GM18499 (cell line): ENCODE measurements at regions not wholly inside any gene's neighbourhood (a gene's known extent, or its start where the extent isn't known, plus 50 kb on each side); places are given as distances from the start of the nearest gene placed in this dataset.

ENCODE experiments used
- ATAC-seq: cut with Tn5 transposase; IDR thresholded peaks from one replicate; pipeline ENCODE4 v1.9.1; 2021; ENCODE audit warnings: moderate number of reproducible peaks; ENCODE audit not compliant: insufficient read depth, unreplicated experiment

DNA sequence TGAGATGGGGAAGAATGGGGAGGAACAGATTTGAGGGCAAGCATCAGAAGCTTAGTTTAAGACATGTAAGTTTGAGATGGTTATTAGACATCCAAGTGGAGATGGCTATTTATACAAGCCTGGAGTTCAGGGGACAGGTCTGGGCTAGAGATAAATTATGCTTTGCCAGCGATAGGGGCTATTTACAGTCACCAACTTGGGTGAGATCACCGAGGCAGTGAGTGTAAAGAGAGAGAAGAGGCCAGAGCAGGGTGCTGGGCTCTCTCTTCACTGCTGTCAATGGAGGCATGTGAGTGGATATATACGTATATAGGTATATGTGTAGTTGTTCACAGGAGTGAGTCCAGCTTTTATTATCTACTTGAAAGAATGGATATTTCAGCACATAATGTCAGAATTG lies 81.0 kb downstream of the QPCT start:
- no peak for ATAC-seq

GRCh38 chr2:37427241-37427640 lies 82.8 kb downstream of the QPCT start:
- ATAC-seq: no peak

GRCh38 chr2:37436323-37436722 lies 91.9 kb downstream of the QPCT start:
- no peak for ATAC-seq

DNA sequence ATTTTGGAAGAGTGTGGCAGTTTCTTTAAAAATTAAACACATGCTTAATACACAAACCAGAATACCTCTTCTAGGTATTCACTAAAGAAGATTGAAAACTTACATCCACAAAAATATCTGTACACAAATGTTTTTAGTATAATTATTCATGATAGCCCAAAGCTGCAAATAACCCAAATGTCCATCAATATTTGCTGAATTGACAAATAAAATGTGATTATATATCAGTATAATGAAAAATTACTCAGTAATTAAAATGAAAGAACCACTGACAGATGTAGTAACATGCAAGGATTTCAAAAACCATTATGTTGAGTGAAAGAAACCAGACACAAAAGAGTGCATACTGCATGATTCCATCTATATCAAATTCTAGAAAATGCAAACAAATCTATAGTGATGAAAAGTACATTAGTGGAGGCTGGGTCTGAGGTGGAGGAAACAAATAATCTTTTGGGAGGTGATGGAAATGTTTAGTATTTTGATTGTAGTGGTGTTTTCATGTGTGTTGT lies 94.8 kb downstream of the QPCT start:
- ATAC-seq: no peak

- ATAC-seq: no peak
These were observed 96.6 kb downstream of the QPCT start for GRCh38 chr2:37441055-37441454.

GRCh38 chr2:37443082-37443481 lies 98.7 kb downstream of the QPCT start:
- ATAC-seq: no peak

DNA sequence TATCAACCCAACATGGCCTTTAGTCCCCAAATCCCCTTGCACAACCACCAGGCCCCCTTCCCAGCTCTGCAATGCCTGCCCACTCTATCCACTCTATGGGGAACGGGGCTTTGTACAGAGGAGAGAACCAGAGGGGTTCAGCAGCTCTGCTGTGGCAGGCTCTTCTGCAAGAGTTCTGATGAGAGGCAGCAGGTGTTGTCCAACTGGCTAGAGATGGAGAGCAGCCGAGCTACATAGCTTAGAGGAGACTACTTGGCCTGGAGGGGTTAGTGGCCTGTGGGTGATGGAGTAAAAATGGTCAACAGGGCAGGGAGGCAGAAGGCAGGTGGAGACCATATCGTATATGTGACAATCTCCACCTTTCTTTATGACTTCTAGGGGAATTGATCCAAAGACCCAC lies 103.0 kb downstream of the QPCT start:
- no peak for ATAC-seq

GRCh38 chr2:37448342-37449120 lies 104.1 kb downstream of the QPCT start:
- ATAC-seq: no peak

- ATAC-seq: no peak
These were observed 105.4 kb downstream of the QPCT start for GRCh38 chr2:37449761-37450296.

- ATAC-seq: no peak
These were observed 108.6 kb downstream of the QPCT start for GRCh38 chr2:37453027-37453426.

DNA sequence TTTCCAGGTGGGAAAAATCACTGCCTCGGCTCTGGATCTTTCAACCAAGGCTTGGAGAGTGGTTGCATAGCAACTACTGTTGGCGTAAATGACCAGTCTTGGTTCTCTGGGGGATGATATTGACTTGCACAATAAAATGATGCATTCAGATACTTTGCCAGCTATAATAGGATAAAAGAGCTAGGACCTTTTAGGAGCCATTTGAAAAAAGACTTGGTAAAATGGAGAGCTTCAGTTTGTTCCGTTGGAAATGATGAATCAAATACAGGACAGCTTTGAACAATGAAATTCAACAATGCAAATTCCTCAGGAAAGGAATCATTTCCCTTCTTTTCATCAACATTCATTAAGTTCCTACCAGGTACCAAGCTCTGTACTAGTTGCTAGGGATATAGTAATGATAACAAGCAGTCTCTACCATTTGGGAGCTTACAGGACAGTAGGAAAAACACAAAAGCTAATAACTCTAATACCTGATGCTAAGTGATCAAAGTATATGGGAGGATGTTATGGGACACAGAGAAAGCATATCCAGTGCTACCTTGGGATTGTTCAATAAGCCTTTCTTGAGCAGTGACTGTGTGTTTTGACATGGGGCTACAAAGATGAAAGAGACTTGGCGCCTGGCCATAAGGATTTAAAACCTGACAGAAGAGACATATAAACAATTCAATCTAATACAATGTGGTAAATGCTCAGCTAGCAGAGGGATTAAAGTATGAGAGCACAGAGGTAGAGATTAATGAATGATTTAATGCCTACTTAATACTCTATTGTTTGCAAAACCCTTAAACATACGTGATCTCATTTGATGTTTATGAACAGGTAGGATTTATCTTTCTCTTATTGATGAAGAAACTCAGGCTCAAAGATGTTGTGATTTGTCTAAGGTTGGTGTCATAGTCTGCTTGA lies 110.7 kb downstream of the QPCT start:
- no peak for ATAC-seq

DNA sequence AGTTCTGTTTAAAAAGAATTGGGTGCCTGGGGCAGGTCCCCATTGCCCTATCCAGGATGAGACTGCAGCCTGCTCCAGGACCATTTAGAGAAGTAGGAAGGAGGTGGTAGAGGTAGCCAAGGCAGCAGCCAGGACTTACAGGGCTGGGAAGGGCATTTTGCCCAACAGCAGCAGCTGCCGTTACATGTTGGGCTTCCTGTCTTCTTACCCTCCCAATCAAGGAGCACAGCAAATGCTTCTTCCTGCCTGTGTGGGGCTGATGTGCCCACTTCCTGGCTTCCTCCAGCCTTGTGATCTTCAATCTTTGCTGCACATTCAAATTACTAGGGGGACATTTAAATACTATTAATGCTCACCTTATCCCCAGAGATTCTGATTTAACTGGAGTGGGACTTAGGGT lies 112.0 kb downstream of the QPCT start:
- no peak for ATAC-seq

DNA sequence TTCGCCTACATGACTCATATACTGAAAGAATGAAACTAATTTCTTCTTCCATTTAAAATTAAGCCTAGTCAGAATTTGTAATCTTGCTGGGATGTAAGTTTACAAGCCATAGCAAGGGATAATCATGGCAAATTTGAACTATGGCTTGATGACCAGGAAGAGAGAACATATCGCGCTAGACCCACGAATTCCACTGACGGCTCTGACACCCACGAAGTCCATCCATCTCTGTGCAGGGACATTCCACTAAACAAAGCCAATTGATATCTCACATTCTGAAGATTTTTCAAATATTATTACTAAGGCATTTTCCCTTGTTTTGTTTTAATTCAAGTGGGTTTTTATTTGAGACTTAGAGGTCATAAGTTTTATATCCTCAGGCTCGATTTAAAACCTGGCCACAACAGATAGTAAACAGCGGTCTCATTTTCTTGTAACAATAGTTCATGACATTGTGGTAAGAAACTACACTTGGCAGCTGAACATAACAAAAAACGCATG lies 113.0 kb downstream of the QPCT start:
- ATAC-seq: no peak

DNA sequence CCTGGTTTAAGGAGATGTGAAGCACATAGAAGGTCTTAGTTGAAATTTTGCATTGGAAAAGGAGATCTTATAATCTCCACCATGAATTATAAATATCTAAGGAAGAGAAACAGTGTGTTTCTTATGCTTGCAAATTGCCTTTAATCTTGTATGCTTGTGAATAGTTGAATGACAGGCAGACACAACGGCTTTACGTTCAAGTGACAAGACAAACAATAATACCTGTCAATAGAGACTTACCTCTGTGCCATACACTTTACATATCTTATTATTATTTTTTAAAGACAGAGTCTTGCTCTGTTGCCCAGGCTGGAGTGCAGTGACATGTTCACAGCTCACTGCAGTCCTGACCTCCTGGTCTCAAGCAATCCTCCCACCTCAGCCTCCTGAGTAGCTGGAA lies 113.7 kb downstream of the QPCT start:
- no peak for ATAC-seq

DNA sequence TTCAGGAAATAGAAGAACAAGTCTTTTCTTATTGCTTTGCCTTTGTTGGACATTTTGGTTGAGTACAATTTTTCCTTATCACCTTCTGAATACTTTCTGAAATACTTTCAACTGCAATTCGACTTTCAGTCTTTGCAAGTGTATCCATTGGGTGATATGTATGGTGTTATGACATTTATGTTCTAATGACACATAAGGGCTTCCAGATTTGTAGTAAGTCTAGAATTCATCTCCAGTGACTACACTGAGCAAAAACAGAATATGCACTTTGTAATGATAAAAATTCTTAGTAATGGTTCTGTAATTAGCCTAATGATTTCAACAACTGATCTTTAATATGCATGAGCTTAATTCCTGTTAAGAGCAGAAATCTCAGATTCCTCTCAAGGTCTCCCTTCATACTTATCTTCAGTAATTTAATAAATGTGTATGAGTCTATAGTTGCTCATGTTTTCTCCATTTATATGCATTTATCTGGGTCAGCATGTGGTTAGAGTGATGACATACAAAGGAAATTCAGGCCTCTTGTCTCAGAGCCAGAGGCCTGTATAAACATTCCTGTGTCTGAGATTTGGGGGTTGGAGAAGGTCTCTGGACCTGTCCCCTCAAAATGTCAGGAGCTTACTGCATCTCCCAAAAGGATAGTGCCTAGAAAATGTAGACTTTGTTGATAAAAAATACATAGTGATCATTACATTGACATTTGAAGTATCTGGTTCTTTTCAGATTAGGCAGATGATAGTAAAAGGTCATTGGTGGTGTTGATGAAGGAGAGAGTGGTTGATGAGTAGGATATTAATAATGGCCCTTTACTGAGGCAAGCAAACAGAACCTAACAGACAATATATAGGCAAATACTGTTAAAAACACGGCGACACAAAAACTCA lies 114.9 kb downstream of the QPCT start:
- ATAC-seq: no peak

DNA sequence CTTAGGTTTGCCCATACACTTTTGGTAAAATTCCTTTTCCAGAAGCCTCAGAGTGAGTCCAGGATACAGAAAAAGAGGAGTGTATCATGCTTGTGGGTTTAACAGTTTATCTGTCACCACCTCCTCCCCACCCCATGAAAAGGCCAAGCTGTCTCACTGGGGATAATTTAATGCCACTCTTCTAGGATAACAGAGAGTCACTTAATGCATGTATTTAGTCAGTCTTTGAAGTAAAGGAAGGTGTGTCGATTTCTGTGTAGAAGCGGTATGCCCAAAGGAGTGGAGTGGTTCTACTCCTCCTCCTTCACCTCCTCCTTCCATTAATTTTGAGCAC lies 116.4 kb downstream of the QPCT start:
- no peak for ATAC-seq

GRCh38 chr2:37464067-37464466 lies 119.6 kb downstream of the QPCT start:
- ATAC-seq: no peak

- ATAC-seq: no peak
These were observed 122.2 kb downstream of the QPCT start for GRCh38 chr2:37466533-37467222.

- ATAC-seq: no peak
These were observed 123.7 kb downstream of the QPCT start for GRCh38 chr2:37468170-37468569.
